HG03103 (cell line): ENCODE measurements at regions not wholly inside any gene's neighbourhood (a gene's known extent, or its start where the extent isn't known, plus 50 kb on each side); places are given as distances from the start of the nearest gene placed in this dataset.
A peak's percentile ranks its signal among the peaks of the same experiment; 100 is the strongest.
"Not testable (repeated sequence)": the region's sequence is repeated elsewhere in the genome, so short reads cannot be mapped to it uniquely, and the experiment has no call there.

Experiments used
- ATAC-seq: cut with Tn5 transposase; IDR thresholded peaks from one replicate; pipeline ENCODE4 v1.9.1; 2021; ENCODE audit warnings: low read depth; ENCODE audit not compliant: unreplicated experiment

DNA sequence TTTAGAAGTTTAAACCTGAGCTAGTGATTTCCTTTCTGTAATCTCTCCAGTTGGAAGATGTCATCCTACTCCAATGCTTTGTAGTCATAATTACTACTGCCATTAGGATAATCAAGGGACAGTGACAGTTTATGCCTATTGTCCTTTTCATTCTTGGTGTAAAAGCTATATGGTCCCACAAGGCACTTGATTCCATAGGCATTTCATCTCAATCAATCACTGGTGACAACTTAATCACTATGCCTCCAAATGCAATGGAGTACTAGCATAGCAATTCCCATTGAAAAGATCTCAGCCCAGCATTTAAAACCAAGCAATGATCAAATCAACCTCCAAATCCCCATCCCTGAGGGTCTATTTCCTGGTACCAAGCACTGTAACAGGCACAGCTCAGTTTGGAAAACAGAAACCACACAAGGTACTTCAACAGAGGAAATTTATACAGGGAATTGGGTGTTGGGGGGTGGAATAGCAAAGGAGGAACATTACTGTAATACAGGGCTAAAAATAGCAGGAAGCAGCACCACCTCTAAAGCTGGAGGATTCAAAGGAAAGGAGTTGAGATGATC is 51.0 kb downstream of the FHIP2A start:
- no peak for ATAC-seq

- ATAC-seq: peak; percentile 63
Measured at GRCh38 chr10:114874827-114875411, 53.3 kb downstream of the FHIP2A start.

DNA sequence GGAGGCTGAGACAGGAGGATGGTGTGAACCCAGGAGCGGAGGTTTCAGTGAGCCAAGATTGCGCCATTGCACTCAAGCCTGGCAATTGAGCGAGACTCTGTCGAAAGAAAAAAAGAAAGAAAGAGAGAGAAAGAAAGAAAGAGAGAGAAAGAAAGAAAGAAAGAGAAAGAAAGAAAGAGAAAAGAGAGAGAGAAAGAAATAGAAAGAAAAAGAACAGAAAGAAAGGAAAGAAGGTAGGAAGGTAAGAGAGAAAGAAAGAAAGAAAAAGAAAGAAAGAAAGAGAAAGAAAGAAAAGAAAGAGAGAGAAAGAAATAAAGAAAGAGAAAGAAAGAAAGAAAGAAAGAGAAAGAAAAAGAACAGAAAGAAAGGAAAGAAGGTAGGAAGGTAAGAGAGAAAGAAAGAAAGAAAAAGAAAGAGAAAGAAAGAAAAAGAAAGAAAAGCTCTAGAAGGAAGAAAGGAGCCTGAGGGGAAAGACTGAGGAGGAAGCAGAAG is 54.1 kb downstream of the FHIP2A start:
- ATAC-seq: not testable (repeated sequence)

GRCh38 chr10:114876169-114876568 is 54.6 kb downstream of the FHIP2A start:
- ATAC-seq: no peak

- ATAC-seq: peak; percentile 65
Measured at GRCh38 chr10:114876602-114877300, 55.2 kb downstream of the FHIP2A start.

GRCh38 chr10:114877301-114877644 is 55.7 kb downstream of the FHIP2A start:
- no peak for ATAC-seq

- no peak for ATAC-seq
Measured at GRCh38 chr10:114879093-114879492, 57.5 kb downstream of the FHIP2A start.

GRCh38 chr10:114879541-114880158 is 58.1 kb downstream of the FHIP2A start:
- ATAC-seq: peak; percentile 53

DNA sequence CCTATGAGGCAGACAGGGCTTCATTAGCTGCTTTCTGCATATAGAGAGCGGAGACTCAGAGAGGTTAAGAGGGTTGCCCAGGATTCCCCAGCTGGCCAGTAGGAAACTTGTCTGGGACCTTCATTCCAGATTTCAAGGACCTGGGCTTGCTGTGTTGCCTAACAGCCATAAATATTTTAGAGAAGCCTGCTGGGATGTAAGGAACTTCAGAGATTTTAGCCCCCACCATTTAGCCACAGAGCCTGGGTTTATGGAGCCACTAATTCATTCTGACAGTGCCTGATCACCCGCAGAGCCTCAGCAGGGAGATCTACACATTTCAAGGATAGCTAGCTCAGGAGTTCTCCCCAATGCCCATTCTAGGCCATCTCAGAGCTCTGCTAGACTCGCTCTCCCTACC is 56.6 kb upstream of the TRUB1 start:
- ATAC-seq: no peak

- no peak for ATAC-seq
Measured at GRCh38 chr10:114881901-114882300, 56.1 kb upstream of the TRUB1 start.

DNA sequence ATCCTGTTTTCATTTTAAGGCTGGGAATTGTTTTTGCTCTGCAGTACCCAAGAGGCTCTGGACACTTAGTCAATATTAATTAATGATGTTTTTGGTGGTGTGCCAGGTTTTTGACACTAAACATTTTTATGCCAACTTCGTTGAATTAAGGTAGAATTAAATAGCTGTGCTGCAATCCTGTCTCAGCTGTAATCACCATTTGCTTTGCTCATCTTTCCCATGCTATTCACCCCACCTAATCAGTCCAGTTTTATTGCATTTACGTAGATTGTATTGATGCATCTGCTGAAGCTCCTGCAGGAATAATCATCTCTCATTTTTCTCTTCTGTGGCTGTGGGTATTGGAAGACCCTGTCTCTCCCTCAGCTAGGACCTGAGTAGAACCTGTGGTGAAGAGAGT is 52.6 kb upstream of the TRUB1 start:
- ATAC-seq: no peak
